DOHH2 (cell line): ENCODE measurements at regions not wholly inside any gene's neighbourhood (a gene's known extent, or its start where the extent isn't known, plus 50 kb on each side); places are given as distances from the start of the nearest gene placed in this dataset.

ENCODE experiments used
- H3F3A ChIP-seq: fragments of 200-600 bp; sonication (generic), shearing (Covaris generic); 2 replicates; pipeline ENCODE4 v1.6.0; 2016; ENCODE audit warnings: antibody characterized with exemption, mild to moderate bottlenecking; ENCODE audit not compliant: control insufficient read depth, insufficient read depth
- H3K27ac ChIP-seq: fragments of 200-600 bp; sonication (generic); 2 replicates; pipeline ENCODE4 v1.5.1; 2014; ENCODE audit warnings: low read depth, mild to moderate bottlenecking, low read length, moderate library complexity
- H3K27me3 ChIP-seq: fragments of 200-600 bp; sonication (generic); 2 replicates; pipeline ENCODE4 v1.6.1; 2014; ENCODE audit warnings: mild to moderate bottlenecking, low read length, mixed read lengths; ENCODE audit not compliant: control insufficient read depth
- H3K36me3 ChIP-seq: fragments of 200-600 bp; sonication (generic); 2 replicates; pipeline ENCODE4 v1.6.1; 2014; ENCODE audit warnings: mild to moderate bottlenecking, low read length, moderate library complexity, mixed read lengths; ENCODE audit not compliant: control insufficient read depth
- H3K4me1 ChIP-seq: fragments of 200-600 bp; sonication (generic); 2 replicates; pipeline ENCODE4 v1.6.1; 2014; ENCODE audit warnings: mild to moderate bottlenecking, low read length, mixed read lengths; ENCODE audit not compliant: control insufficient read depth
- H3K4me2 ChIP-seq: fragments of 200-600 bp; sonication (generic); 2 replicates; pipeline ENCODE4 v1.6.0; 2014; ENCODE audit warnings: mild to moderate bottlenecking, low read length, moderate library complexity
- H3K4me3 ChIP-seq: fragments of 200-600 bp; sonication (generic); 2 replicates; pipeline ENCODE4 v1.5.1; 2014; ENCODE audit warnings: mild to moderate bottlenecking, low read length, mixed read lengths
- H3K79me2 ChIP-seq: fragments of 200-600 bp; sonication (generic); 2 replicates; pipeline ENCODE4 v1.6.1; 2014; ENCODE audit warnings: mild to moderate bottlenecking, low read length, mixed read lengths; ENCODE audit not compliant: control insufficient read depth
- H3K9me2 ChIP-seq: fragments of 200-600 bp; sonication (generic); replicated peaks from 2 replicates; pipeline ENCODE4 v1.6.1; 2014; ENCODE audit warnings: mild to moderate bottlenecking, low read length, mixed read lengths; ENCODE audit not compliant: control insufficient read depth
- H3K9me3 ChIP-seq: fragments of 200-600 bp; sonication (generic); 2 replicates; pipeline ENCODE4 v1.6.1; 2014; ENCODE audit warnings: antibody characterized with exemption, low read length, mixed read lengths; ENCODE audit not compliant: control insufficient read depth, insufficient read depth
- H4K20me1 ChIP-seq: fragments of 200-600 bp; sonication (generic); 2 replicates; pipeline ENCODE4 v1.6.0; 2014; ENCODE audit warnings: low read depth, mild to moderate bottlenecking, antibody characterized with exemption, low read length, moderate library complexity; ENCODE audit not compliant: control insufficient read depth, insufficient read depth
- CTCF ChIP-seq: fragments of 200-600 bp; sonication (generic); IDR thresholded peaks from one replicate; pipeline ENCODE4 v1.5.1; 2014; ENCODE audit warnings: antibody characterized with exemption, mild to moderate bottlenecking, low read depth, low read length; ENCODE audit not compliant: poor library complexity, severe bottlenecking
- EZH2phosphoT487 ChIP-seq: fragments of 200-600 bp; sonication (generic); IDR thresholded peaks from 2 replicates; pipeline ENCODE4 v1.6.1; 2017; ENCODE audit warnings: borderline replicate concordance, mild to moderate bottlenecking, antibody characterized with exemption, low read length, moderate library complexity, mixed read lengths

DNA sequence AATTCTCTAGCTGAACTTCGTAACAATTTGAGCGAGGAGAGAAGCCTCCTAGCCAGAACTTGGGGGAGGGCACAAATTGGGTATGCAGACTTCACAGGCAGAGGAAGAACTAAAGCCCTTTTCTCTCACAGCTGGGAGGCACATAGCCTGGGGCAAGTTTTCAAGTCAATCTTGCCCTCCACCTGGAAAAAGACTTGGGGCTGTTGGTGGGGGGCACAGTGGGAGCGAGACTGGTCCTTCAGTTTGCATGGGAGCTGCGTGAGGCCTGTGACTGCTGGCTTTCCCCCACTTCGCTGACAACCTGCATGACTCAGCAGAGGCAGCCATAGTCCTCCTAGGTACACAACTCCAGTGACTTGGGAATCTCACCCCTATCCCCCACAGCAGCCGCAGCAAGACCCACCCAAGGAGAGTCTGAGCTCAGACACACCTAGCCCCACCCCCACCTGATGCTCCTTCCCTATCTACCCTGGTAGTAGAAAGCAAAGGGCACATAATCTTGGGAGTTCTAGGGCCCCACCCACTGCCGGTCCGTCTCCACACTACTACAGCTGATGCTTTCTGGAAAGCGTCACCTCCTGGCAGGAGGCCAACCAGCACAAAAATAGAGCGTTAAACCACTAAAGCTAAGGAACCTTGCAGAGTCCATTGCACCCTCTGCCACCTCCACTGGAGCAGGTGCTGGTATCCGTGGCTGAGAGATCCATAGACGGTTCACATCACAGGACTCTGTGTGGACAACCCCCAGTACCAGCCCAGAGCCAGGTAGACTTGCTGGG lies 160.8 kb downstream of the CBLL2 start:
- Histone ChIP-seq H3K79me2 (no peaks in the 10 kb centered on the region), H4K20me1 (no peaks in the 10 kb centered on the region), H3K4me3 (no peak overlapping the region), H3K27ac (no peak overlapping the region), H3K4me1 (no peaks in the 10 kb centered on the region), H3K27me3 (no peaks in the 10 kb centered on the region), H3K9me3 (no peaks in the 10 kb centered on the region), H3K9me2 (no peaks in the 10 kb centered on the region), H3F3A (no peaks in the 10 kb centered on the region), H3K36me3 (no peaks in the 10 kb centered on the region), H3K4me2 (no peak overlapping the region)
- TF ChIP-seq EZH2phosphoT487: no peak
- TF ChIP-seq CTCF: no peak

GRCh38 chrX:22445880-22446279 lies 173.2 kb downstream of the CBLL2 start:
- no peaks in the 10 kb centered on the region for H3F3A ChIP-seq
- no peaks in the 10 kb centered on the region for H3K79me2 ChIP-seq
- no peaks in the 10 kb centered on the region for H3K36me3 ChIP-seq
- no peak overlapping the region for H3K4me2 ChIP-seq
- no peaks in the 10 kb centered on the region for H3K4me1 ChIP-seq
- H3K4me3 ChIP-seq: no peak overlapping the region
- H3K9me2 ChIP-seq: no peaks in the 10 kb centered on the region
- H3K27me3 ChIP-seq: no peaks in the 10 kb centered on the region
- no peaks in the 10 kb centered on the region for H4K20me1 ChIP-seq
- no peak for TF ChIP-seq EZH2phosphoT487
- TF ChIP-seq CTCF: no peak
- H3K9me3 ChIP-seq: no peaks in the 10 kb centered on the region
- no peak overlapping the region for H3K27ac ChIP-seq

GRCh38 chrX:22462959-22463358 lies 190.2 kb downstream of the CBLL2 start:
- no peaks in the 10 kb centered on the region for H4K20me1 ChIP-seq
- H3K4me2 ChIP-seq: no peak overlapping the region
- H3K4me1 ChIP-seq: no peaks in the 10 kb centered on the region
- no peaks in the 10 kb centered on the region for H3K9me2 ChIP-seq
- H3K4me3 ChIP-seq: no peak overlapping the region
- H3K9me3 ChIP-seq: no peaks in the 10 kb centered on the region
- no peaks in the 10 kb centered on the region for H3K27me3 ChIP-seq
- no peaks in the 10 kb centered on the region for H3K36me3 ChIP-seq
- TF ChIP-seq CTCF: no peak
- TF ChIP-seq EZH2phosphoT487: no peak
- H3K79me2 ChIP-seq: no peaks in the 10 kb centered on the region
- no peak overlapping the region for H3K27ac ChIP-seq
- no peaks in the 10 kb centered on the region for H3F3A ChIP-seq
